HL-60 (cell line): ENCODE measurements at regions not wholly inside any gene's neighbourhood (a gene's known extent, or its start where the extent isn't known, plus 50 kb on each side); places are given as distances from the start of the nearest gene placed in this dataset.

ENCODE experiments used
- DNase-seq, 2 experiments: peaks; one replicate each; pipeline ENCODE4 v3.0.0-alpha.2; 2010 to 2020; ENCODE audit warnings: low read depth in 1 of 2, low spot score in 1 of 2
- H3K27ac ChIP-seq: fragments of 250-450 bp; sonication (Bioruptor Pico); replicated peaks from 2 replicates; pipeline ENCODE4 v1.5.1; 2020; ENCODE audit warnings: mild to moderate bottlenecking, moderate library complexity
- H3K27me3 ChIP-seq: fragments of 250-450 bp; sonication (Bioruptor Pico); 2 replicates; pipeline ENCODE4 v1.5.1; 2021; ENCODE audit warnings: mild to moderate bottlenecking, moderate library complexity; ENCODE audit not compliant: insufficient read depth, poor library complexity, severe bottlenecking
- H3K4me3 ChIP-seq: replicated peaks from 2 replicates; pipeline ENCODE4 v1.5.1; 2011; ENCODE audit warnings: mild to moderate bottlenecking, control low read depth, low read length; ENCODE audit not compliant: insufficient read depth
- CTCF ChIP-seq: IDR thresholded peaks from one replicate; pipeline ENCODE4 v1.5.1; 2011; ENCODE audit warnings: low read length, control low read depth, inconsistent platforms; ENCODE audit not compliant: insufficient read depth
- GABPA ChIP-seq: IDR thresholded peaks from 2 replicates; pipeline ENCODE4 v1.6.1; 2012; ENCODE audit warnings: low read depth
- POLR2AphosphoS5 ChIP-seq: IDR thresholded peaks from 2 replicates; pipeline ENCODE4 v1.6.1; 2012; ENCODE audit warnings: low read depth
- SPI1 ChIP-seq: IDR thresholded peaks from 2 replicates; pipeline ENCODE4 v1.6.1; 2012; ENCODE audit warnings: low read depth, mild to moderate bottlenecking, borderline replicate concordance
- TF ChIP-seq, protein P1 (sequence below): IDR thresholded peaks from 2 replicates; pipeline ENCODE4 v1.6.1; 2012; ENCODE audit warnings: low read depth; ENCODE audit not compliant: insufficient replicate concordance

GRCh38 chr6:144338474-144338873 is 53.3 kb downstream of the UTRN start:
- no peak for DNase-seq
- Histone ChIP-seq H3K27ac (no peak overlapping the region), H3K4me3 (no peak overlapping the region), H3K27me3 (no peaks in the 10 kb centered on the region)
- TF ChIP-seq SPI1 (no peak), CTCF (no peak), GABPA (no peak), POLR2AphosphoS5 (no peak)
- TF ChIP-seq, protein P1, sequence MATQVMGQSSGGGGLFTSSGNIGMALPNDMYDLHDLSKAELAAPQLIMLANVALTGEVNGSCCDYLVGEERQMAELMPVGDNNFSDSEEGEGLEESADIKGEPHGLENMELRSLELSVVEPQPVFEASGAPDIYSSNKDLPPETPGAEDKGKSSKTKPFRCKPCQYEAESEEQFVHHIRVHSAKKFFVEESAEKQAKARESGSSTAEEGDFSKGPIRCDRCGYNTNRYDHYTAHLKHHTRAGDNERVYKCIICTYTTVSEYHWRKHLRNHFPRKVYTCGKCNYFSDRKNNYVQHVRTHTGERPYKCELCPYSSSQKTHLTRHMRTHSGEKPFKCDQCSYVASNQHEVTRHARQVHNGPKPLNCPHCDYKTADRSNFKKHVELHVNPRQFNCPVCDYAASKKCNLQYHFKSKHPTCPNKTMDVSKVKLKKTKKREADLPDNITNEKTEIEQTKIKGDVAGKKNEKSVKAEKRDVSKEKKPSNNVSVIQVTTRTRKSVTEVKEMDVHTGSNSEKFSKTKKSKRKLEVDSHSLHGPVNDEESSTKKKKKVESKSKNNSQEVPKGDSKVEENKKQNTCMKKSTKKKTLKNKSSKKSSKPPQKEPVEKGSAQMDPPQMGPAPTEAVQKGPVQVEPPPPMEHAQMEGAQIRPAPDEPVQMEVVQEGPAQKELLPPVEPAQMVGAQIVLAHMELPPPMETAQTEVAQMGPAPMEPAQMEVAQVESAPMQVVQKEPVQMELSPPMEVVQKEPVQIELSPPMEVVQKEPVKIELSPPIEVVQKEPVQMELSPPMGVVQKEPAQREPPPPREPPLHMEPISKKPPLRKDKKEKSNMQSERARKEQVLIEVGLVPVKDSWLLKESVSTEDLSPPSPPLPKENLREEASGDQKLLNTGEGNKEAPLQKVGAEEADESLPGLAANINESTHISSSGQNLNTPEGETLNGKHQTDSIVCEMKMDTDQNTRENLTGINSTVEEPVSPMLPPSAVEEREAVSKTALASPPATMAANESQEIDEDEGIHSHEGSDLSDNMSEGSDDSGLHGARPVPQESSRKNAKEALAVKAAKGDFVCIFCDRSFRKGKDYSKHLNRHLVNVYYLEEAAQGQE: no peak

DNA sequence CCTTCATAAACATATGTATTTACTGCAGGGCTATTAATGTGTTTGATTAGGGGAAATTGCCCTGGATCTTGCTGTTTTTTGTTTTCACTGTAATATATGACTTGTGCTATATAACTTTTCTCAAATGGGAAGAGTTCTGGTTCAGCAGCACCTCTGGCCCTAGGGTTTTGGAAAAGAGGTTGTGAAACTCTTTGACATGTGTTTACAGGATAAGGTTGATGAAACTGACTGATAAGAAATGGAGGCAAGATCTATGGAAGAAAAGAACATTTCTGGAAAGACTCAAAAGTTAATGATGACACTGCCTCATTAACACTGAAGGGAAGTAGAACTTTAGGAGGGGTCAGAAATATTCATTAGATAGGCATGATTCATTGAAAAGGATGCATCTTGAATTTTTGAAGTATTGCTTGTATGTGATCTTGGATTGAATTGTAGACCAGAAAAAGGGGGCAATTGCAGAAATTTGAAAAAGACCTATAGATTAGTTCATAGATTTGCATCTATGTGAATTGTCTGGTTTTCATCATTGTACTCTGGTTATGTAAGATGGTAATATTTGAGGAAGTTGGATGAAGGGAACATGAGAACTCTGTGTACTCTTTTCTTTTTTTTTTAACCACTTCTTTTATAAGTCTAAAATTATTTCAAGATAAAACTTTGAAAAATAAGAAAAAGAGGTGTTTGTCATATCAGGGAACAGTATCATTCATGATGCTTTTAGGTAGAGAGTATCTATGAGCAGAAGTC is 54.0 kb downstream of the UTRN start:
- Histone ChIP-seq H3K4me3 (no peak overlapping the region), H3K27me3 (no peaks in the 10 kb centered on the region), H3K27ac (no peak overlapping the region)
- TF ChIP-seq, protein P1: no peak
- TF ChIP-seq CTCF (no peak), POLR2AphosphoS5 (no peak), SPI1 (peak; percentile 61; the same call in 1 of the 2 replicates), GABPA (no peak)
- no peak for DNase-seq

DNA sequence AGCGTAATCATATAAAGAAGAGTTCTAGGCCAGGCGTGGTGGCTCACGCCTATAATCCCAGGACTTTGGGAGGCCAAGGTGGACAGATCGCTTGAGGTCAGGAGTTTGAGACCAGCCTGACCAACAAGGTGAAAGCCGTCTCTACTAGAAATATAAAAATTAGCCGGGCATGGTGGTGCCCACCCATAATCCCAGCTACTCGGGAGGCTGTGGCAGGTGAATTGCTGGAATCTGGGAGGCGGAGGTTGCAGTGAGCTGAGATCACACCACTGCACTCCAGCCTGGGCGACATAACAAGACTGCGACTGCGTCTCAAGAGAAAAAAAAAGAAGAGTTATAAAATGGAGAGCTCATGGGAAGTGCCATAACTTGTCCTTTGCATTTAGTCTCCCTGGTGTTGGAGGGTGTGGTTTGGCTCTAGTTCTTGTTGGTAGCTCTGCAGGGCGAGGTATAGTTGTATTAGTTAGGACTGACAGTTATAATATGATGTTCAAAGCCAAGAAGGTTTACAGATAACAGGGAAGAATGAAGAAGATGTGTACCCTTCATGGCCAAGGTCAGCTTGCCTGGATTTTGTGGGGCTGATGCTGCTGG is 54.8 kb downstream of the UTRN start:
- Histone ChIP-seq H3K27ac (no peak overlapping the region), H3K4me3 (no peak overlapping the region), H3K27me3 (no peaks in the 10 kb centered on the region)
- TF ChIP-seq SPI1: no peak
- no peak for TF ChIP-seq POLR2AphosphoS5
- TF ChIP-seq CTCF: no peak
- TF ChIP-seq, protein P1: no peak
- TF ChIP-seq GABPA: no peak
- DNase-seq: no peak
